Loucy (cell line): ENCODE measurements at regions not wholly inside any gene's neighbourhood (a gene's known extent, or its start where the extent isn't known, plus 50 kb on each side); places are given as distances from the start of the nearest gene placed in this dataset.

Experiments used
- CTCF ChIP-seq: fragments of 200-600 bp; sonication (generic); conservative IDR thresholded peaks from 2 replicates; pipeline ENCODE4 v1.5.1; 2014; ENCODE audit warnings: mild to moderate bottlenecking, antibody characterized with exemption, low read length
- EZH2phosphoT487 ChIP-seq: fragments of 200-600 bp; IDR thresholded peaks from 2 replicates; pipeline ENCODE4 v1.6.1; 2018; ENCODE audit warnings: antibody characterized with exemption, mild to moderate bottlenecking, moderate library complexity, borderline replicate concordance

GRCh38 chr4:114040319-114041116, 61.1 kb upstream of the ARSJ start:
- TF ChIP-seq CTCF (no peak), EZH2phosphoT487 (no peak)
